ENCODE measurements at regions not wholly inside any gene's neighbourhood (a gene's known extent, or its start where the extent isn't known, plus 50 kb on each side); places are given as distances from the start of the nearest gene placed in this dataset.

- no peak for DNase-seq (ENCODE audit: extremely low read depth in 1 of 11, low read depth in 9 of 11, low spot score in 4 of 11)
These were observed 156.6 kb downstream of the ANKRD50 start for GRCh38 chr4:124555959-124556358.

- no peak for DNase-seq (ENCODE audit: extremely low read depth in 1 of 11, low read depth in 9 of 11, low spot score in 4 of 11)
These were observed 148.4 kb downstream of the ANKRD50 start for GRCh38 chr4:124564121-124564520.

GRCh38 chr4:124565371-124565770 lies 147.2 kb downstream of the ANKRD50 start:
- DNase-seq (ENCODE audit: extremely low read depth in 1 of 11, low read depth in 9 of 11, low spot score in 4 of 11) = no peak

- DNase-seq (ENCODE audit: extremely low read depth in 1 of 11, low read depth in 9 of 11, low spot score in 4 of 11) = no peak
These were observed 146.5 kb downstream of the ANKRD50 start for GRCh38 chr4:124566030-124566429.

GRCh38 chr4:124573056-124573455 lies 139.5 kb downstream of the ANKRD50 start:
- DNase-seq (ENCODE audit: extremely low read depth in 1 of 11, low read depth in 9 of 11, low spot score in 4 of 11) = no peak

GRCh38 chr4:124579896-124580295 lies 132.6 kb downstream of the ANKRD50 start:
- no peak for DNase-seq (ENCODE audit: extremely low read depth in 1 of 11, low read depth in 9 of 11, low spot score in 4 of 11)

GRCh38 chr4:124583797-124584196 lies 128.7 kb downstream of the ANKRD50 start:
- no peak for DNase-seq (ENCODE audit: extremely low read depth in 1 of 11, low read depth in 9 of 11, low spot score in 4 of 11)

GRCh38 chr4:124589786-124590185 lies 122.7 kb downstream of the ANKRD50 start:
- no peak for DNase-seq (ENCODE audit: extremely low read depth in 1 of 11, low read depth in 9 of 11, low spot score in 4 of 11)

- no peak for DNase-seq (ENCODE audit: extremely low read depth in 1 of 11, low read depth in 9 of 11, low spot score in 4 of 11)
These were observed 122.1 kb downstream of the ANKRD50 start for GRCh38 chr4:124590480-124590879.

GRCh38 chr4:124591637-124592036 lies 120.9 kb downstream of the ANKRD50 start:
- peak in 4 of 11 donors; percentile 4 to 10 (median 6) for DNase-seq (ENCODE audit: extremely low read depth in 1 of 11, low read depth in 9 of 11, low spot score in 4 of 11)

- no peak for DNase-seq (ENCODE audit: extremely low read depth in 1 of 11, low read depth in 9 of 11, low spot score in 4 of 11)
These were observed 119.0 kb downstream of the ANKRD50 start for GRCh38 chr4:124593494-124593893.

GRCh38 chr4:124594945-124595344 lies 117.6 kb downstream of the ANKRD50 start:
- DNase-seq (ENCODE audit: extremely low read depth in 1 of 11, low read depth in 9 of 11, low spot score in 4 of 11) = no peak

GRCh38 chr4:124596816-124597215 lies 115.7 kb downstream of the ANKRD50 start:
- no peak for DNase-seq (ENCODE audit: extremely low read depth in 1 of 11, low read depth in 9 of 11, low spot score in 4 of 11)

- DNase-seq (ENCODE audit: extremely low read depth in 1 of 11, low read depth in 9 of 11, low spot score in 4 of 11) = no peak
These were observed 102.3 kb downstream of the ANKRD50 start for GRCh38 chr4:124610211-124610610.

All from renal cortex interstitium (tissue), 11 donors.